B cell (primary cell): ENCODE measurements at regions not wholly inside any gene's neighbourhood (a gene's known extent, or its start where the extent isn't known, plus 50 kb on each side); places are given as distances from the start of the nearest gene placed in this dataset.

Experiments
- ATAC-seq: fragments of 200-7000 bp; cut with Tn5 transposase; one replicate; pipeline ENCODE4 v1.10.0; 2021; ENCODE audit warnings: low read depth, mild to moderate bottlenecking, moderate number of reproducible peaks, moderate library complexity
- CTCF ChIA-PET: fragments of 350-600 bp; sonication (Branson Sonifier 250); formaldehyde crosslinking; loops from one replicate; lab custom pipeline; 2021; ENCODE audit warnings: antibody characterized with exemption, inconsistent platforms; lab: Charles Lee
- POLR2A ChIA-PET: fragments of 350-600 bp; sonication (Branson Sonifier 250); formaldehyde crosslinking; loops from one replicate; lab custom pipeline; 2021; ENCODE audit warnings: antibody characterized with exemption; lab: Charles Lee
- DNase-seq: peaks from one replicate; pipeline ENCODE4 v3.0.0; 2013
- H2AFZ ChIP-seq: 2 replicates; pipeline ENCODE4 v1.6.1; 2012; ENCODE audit warnings: mild to moderate bottlenecking, low read depth, low read length; ENCODE audit not compliant: insufficient read depth, poor library complexity, severe bottlenecking
- H3K27ac ChIP-seq, 2 donors: 1 replicate in 1 of 2; 2 replicates in 1 of 2; pipeline ENCODE4 v1.5.1; 2012 to 2013; ENCODE audit warnings: low read length in 2 of 2, mild to moderate bottlenecking in 2 of 2, moderate library complexity in 1 of 2
- H3K27me3 ChIP-seq, 4 experiments: fragments of 200-600 bp in 1 of 4; sonication (generic) in 1 of 4; replicated peaks in 1 of 4; 1 replicate in 2 of 4; 2 replicates in 2 of 4; pipeline versions ENCODE4 v1.6.1 to v1.7.0; 2013 to 2016; ENCODE audit warnings: low read length in 3 of 4, mild to moderate bottlenecking in 2 of 4, mixed read lengths in 1 of 4, moderate library complexity in 1 of 4; ENCODE audit not compliant: insufficient read depth in 4 of 4, control insufficient read depth in 3 of 4; ENCODE audit errors: control extremely low read depth in 1 of 4
- H3K36me3 ChIP-seq, 2 experiments: replicated peaks in 1 of 2; 1 replicate in 1 of 2; 2 replicates in 1 of 2; pipeline versions ENCODE4 v1.6.1 to v1.7.1; 2013; ENCODE audit warnings: low read length in 1 of 2; ENCODE audit not compliant: insufficient read depth in 2 of 2, control insufficient read depth in 1 of 2; ENCODE audit errors: control extremely low read depth in 1 of 2, extremely low read depth in 1 of 2
- H3K4me1 ChIP-seq, 2 donors: fragments of 200-600 bp in 1 of 2; sonication (generic) in 1 of 2; 1 replicate in 1 of 2; 2 replicates in 1 of 2; pipeline versions ENCODE4 v1.5.1 to v1.6.1; 2013 to 2017; ENCODE audit warnings: low read length in 2 of 2; ENCODE audit not compliant: control insufficient read depth in 2 of 2, insufficient read depth in 2 of 2
- H3K4me2 ChIP-seq: replicated peaks from 2 replicates; pipeline ENCODE3; 2012; ENCODE audit warnings: mild to moderate bottlenecking, low read depth, low read length; ENCODE audit not compliant: poor library complexity, severe bottlenecking
- H3K4me3 ChIP-seq, 5 experiments: fragments of 200-600 bp in 1 of 5; sonication (generic) in 1 of 5; 1 replicate in 3 of 5; 2 replicates in 2 of 5; pipeline versions ENCODE4 v1.5.1 to v1.7.0; 2011 to 2016; ENCODE audit warnings: low read length in 4 of 5, mild to moderate bottlenecking in 4 of 5, low read depth in 2 of 5, control low read depth in 1 of 5, moderate library complexity in 1 of 5; ENCODE audit not compliant: insufficient read depth in 1 of 5; ENCODE audit errors: control extremely low read depth in 1 of 5, extremely low read depth in 1 of 5
- H3K79me2 ChIP-seq: fragments of 200-600 bp; sonication (generic); one replicate; pipeline ENCODE4 v1.6.0; 2016; ENCODE audit warnings: low read length; ENCODE audit not compliant: control insufficient read depth, insufficient read depth
- H3K9ac ChIP-seq: fragments of 200-600 bp; sonication (generic); 2 replicates; pipeline ENCODE4 v1.6.1; 2017; ENCODE audit warnings: mild to moderate bottlenecking, low read length, moderate library complexity
- H3K9me3 ChIP-seq, 3 donors: one replicate each; pipeline versions ENCODE4 v1.6.1 to v1.7.1; 2013; ENCODE audit warnings: low read length in 2 of 3; ENCODE audit not compliant: control insufficient read depth in 2 of 3, insufficient read depth in 1 of 3; ENCODE audit errors: control extremely low read depth in 1 of 3
- H4K20me1 ChIP-seq: 2 replicates; pipeline ENCODE4 v1.6.0; 2012; ENCODE audit warnings: mild to moderate bottlenecking, low read length; ENCODE audit not compliant: insufficient read depth, control insufficient read depth, poor library complexity, severe bottlenecking
- H3K27ac Mint-ChIP-seq: one replicate; pipeline ENCODE4 v1.8.0; 2021; ENCODE audit warnings: mixed read lengths
- H3K27me3 Mint-ChIP-seq: one replicate; pipeline ENCODE4 v1.8.0; 2021; ENCODE audit warnings: mixed read lengths
- H3K4me1 Mint-ChIP-seq: one replicate; pipeline ENCODE4 v1.8.0; 2021; ENCODE audit warnings: mixed read lengths
- H3K4me3 Mint-ChIP-seq: one replicate; pipeline ENCODE4 v1.8.0; 2021; ENCODE audit warnings: mixed read lengths
- H3K9me3 Mint-ChIP-seq: one replicate; pipeline ENCODE4 v1.8.0; 2022; ENCODE audit warnings: mixed read lengths; ENCODE audit not compliant: insufficient read depth
- EZH2 ChIP-seq: IDR thresholded peaks from 2 replicates; pipeline ENCODE4 v1.6.1; 2012; ENCODE audit warnings: borderline replicate concordance, low read depth, mild to moderate bottlenecking, moderate library complexity, low read length; ENCODE audit not compliant: insufficient read depth, poor library complexity, severe bottlenecking
- WGBS: methylation state at CpG from one replicate; pipeline ENCODE4 v1.1.5; 2013; ENCODE audit warnings: missing lambda C conversion rate; ENCODE audit not compliant: insufficient coverage; 5-methylcytosine and 5-hydroxymethylcytosine counted together
- intact Hi-C: fragments of 100-400 bp; cut with micrococcal nuclease; formaldehyde crosslinking; loops from one replicate; pipeline ENCODE4 v1.10.0; 2022
- TF ChIP-seq, protein P1 (sequence below): fragments of 200-600 bp; IDR thresholded peaks from one replicate; pipeline ENCODE4 v1.8.0; 2022; ENCODE audit warnings: antibody characterized with exemption, mild to moderate bottlenecking

DNA sequence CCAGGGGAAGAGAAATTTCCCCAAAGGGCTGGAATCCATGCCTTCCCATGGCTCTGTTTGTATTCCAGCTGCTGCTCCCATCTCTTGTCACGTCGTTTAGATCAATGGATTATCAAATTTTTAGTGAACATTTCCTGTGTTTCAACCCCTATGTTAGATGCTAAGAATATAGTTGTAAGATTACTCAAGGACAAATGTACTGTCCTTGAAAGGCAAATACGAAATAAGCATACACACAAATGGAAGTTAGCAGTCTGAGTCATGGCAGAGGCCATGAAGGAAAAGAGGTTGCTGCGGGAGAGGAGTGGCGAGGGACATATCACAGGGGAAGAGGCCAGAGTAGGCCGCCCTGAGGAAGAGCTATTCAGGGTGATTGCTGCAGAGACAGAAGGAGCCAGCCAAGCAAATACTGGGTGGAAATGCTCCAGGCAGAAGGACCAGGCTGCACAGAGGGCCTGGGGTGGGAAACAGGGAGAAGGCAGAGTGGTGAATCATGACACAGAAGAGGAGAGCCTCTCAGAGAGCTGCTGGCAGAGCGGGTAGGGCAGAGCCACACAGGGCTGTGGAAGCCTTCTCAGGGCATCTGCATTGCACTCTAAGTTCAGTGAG is 219.2 kb upstream of the LRFN2 start:
- H3K4me2 ChIP-seq: no peak overlapping the region
- 95% methylated on average over 5 of the region's 7 CpGs for WGBS
- H3K79me2 ChIP-seq: no peaks in the 10 kb centered on the region
- H2AFZ ChIP-seq: no peak overlapping the region
- no peak overlapping the region for H3K9ac ChIP-seq
- peaks cover 0 to 4% (median 0%) of the 10 kb centered on the region in 4 experiments for H3K27me3 ChIP-seq
- no peak overlapping the region for H3K4me3 ChIP-seq
- Mint-ChIP-seq H3K27me3 (no peaks in the 10 kb centered on the region), H3K4me3 (no peak overlapping the region), H3K4me1 (peaks cover 25% of the 10 kb centered on the region), H3K27ac (no peak overlapping the region), H3K9me3 (no peaks in the 10 kb centered on the region)
- TF ChIP-seq, protein P1, sequence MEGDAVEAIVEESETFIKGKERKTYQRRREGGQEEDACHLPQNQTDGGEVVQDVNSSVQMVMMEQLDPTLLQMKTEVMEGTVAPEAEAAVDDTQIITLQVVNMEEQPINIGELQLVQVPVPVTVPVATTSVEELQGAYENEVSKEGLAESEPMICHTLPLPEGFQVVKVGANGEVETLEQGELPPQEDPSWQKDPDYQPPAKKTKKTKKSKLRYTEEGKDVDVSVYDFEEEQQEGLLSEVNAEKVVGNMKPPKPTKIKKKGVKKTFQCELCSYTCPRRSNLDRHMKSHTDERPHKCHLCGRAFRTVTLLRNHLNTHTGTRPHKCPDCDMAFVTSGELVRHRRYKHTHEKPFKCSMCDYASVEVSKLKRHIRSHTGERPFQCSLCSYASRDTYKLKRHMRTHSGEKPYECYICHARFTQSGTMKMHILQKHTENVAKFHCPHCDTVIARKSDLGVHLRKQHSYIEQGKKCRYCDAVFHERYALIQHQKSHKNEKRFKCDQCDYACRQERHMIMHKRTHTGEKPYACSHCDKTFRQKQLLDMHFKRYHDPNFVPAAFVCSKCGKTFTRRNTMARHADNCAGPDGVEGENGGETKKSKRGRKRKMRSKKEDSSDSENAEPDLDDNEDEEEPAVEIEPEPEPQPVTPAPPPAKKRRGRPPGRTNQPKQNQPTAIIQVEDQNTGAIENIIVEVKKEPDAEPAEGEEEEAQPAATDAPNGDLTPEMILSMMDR: no peak
- TF ChIP-seq EZH2: no peak
- H3K27ac ChIP-seq: no peak overlapping the region
- CTCF ChIA-PET: no interaction called here
- H3K9me3 ChIP-seq: no peaks in the 10 kb centered on the region
- no peaks in the 10 kb centered on the region for H3K36me3 ChIP-seq
- intact Hi-C loops: no loop called here
- H3K4me1 ChIP-seq: peaks cover 16 to 21% of the 10 kb centered on the region in 2 donors
- no peak for DNase-seq
- no peak for ATAC-seq
- POLR2A ChIA-PET: no interaction called here
- no peaks in the 10 kb centered on the region for H4K20me1 ChIP-seq

- CTCF ChIA-PET: no interaction called here
- Histone ChIP-seq H3K27me3 (no peaks in the 10 kb centered on the region), H3K27ac (no peak overlapping the region), H3K4me3 (no peak overlapping the region), H3K9ac (no peak overlapping the region), H3K79me2 (no peaks in the 10 kb centered on the region), H3K4me1 (peaks cover 16 to 21% of the 10 kb centered on the region in 2 donors), H3K36me3 (no peaks in the 10 kb centered on the region), H4K20me1 (no peaks in the 10 kb centered on the region), H3K4me2 (no peak overlapping the region), H2AFZ (no peak overlapping the region), H3K9me3 (no peaks in the 10 kb centered on the region)
- DNase-seq (no peak), ATAC-seq (no peak)
- peaks cover 25% of the 10 kb centered on the region for H3K4me1 Mint-ChIP-seq
- TF ChIP-seq, protein P1: no peak
- H3K9me3 Mint-ChIP-seq: no peaks in the 10 kb centered on the region
- intact Hi-C loops: no loop called here
- POLR2A ChIA-PET: no interaction called here
- no peak overlapping the region for H3K4me3 Mint-ChIP-seq
- WGBS: 90% methylated on average over 2 of the region's 4 CpGs
- H3K27me3 Mint-ChIP-seq: no peaks in the 10 kb centered on the region
- H3K27ac Mint-ChIP-seq: no peak overlapping the region
Measured at GRCh38 chr6:40805336-40805735, 218.2 kb upstream of the LRFN2 start.
